Suppressor macrophage treated with lipopolysaccharide for 4 hours (primary cell): ENCODE measurements at regions not wholly inside any gene's neighbourhood (a gene's known extent, or its start where the extent isn't known, plus 50 kb on each side); places are given as distances from the start of the nearest gene placed in this dataset.

Source experiments
- DNase-seq: peaks from one replicate; pipeline ENCODE4 v3.0.0-alpha.2; 2020

- no peak for DNase-seq
Observed at GRCh38 chr2:129896226-129897100, 83.0 kb upstream of the RAB6C start.

- no peak for DNase-seq
Observed at GRCh38 chr2:129901754-129902415, 77.6 kb upstream of the RAB6C start.

- no peak for DNase-seq
Observed at GRCh38 chr2:129902731-129903585, 76.5 kb upstream of the RAB6C start.

GRCh38 chr2:129903586-129904425 lies 75.7 kb upstream of the RAB6C start:
- no peak for DNase-seq

GRCh38 chr2:129904532-129905446 lies 74.7 kb upstream of the RAB6C start:
- DNase-seq = no peak

GRCh38 chr2:129905664-129906081 lies 73.8 kb upstream of the RAB6C start:
- DNase-seq = no peak

GRCh38 chr2:129906139-129906860 lies 73.2 kb upstream of the RAB6C start:
- no peak for DNase-seq

GRCh38 chr2:129906861-129907235 lies 72.6 kb upstream of the RAB6C start:
- no peak for DNase-seq

- no peak for DNase-seq
Observed at GRCh38 chr2:129907256-129907998, 72.0 kb upstream of the RAB6C start.

GRCh38 chr2:129908721-129909373 lies 70.6 kb upstream of the RAB6C start:
- DNase-seq = no peak

GRCh38 chr2:129909651-129910418 lies 69.6 kb upstream of the RAB6C start:
- no peak for DNase-seq

- no peak for DNase-seq
Observed at GRCh38 chr2:129910446-129911362, 68.8 kb upstream of the RAB6C start.

- no peak for DNase-seq
Observed at GRCh38 chr2:129911363-129912065, 68.0 kb upstream of the RAB6C start.

- no peak for DNase-seq
Observed at GRCh38 chr2:129912066-129912820, 67.2 kb upstream of the RAB6C start.

GRCh38 chr2:129912871-129913694 lies 66.4 kb upstream of the RAB6C start:
- no peak for DNase-seq
